AG10803 (cell line): ENCODE measurements at regions not wholly inside any gene's neighbourhood (a gene's known extent, or its start where the extent isn't known, plus 50 kb on each side); places are given as distances from the start of the nearest gene placed in this dataset.

Experiments
- DNase-seq: peaks from one replicate; pipeline ENCODE4 v3.0.0; 2010; ENCODE audit warnings: low read depth
- H3K4me3 ChIP-seq: 2 replicates; pipeline ENCODE4 v1.5.1; 2011; ENCODE audit warnings: mild to moderate bottlenecking, low read length, control low read depth
- TF ChIP-seq, protein P1 (sequence below): conservative IDR thresholded peaks from 2 replicates; pipeline ENCODE4 v1.5.1; 2011; ENCODE audit warnings: mild to moderate bottlenecking, low read length, control low read depth, inconsistent platforms

DNA sequence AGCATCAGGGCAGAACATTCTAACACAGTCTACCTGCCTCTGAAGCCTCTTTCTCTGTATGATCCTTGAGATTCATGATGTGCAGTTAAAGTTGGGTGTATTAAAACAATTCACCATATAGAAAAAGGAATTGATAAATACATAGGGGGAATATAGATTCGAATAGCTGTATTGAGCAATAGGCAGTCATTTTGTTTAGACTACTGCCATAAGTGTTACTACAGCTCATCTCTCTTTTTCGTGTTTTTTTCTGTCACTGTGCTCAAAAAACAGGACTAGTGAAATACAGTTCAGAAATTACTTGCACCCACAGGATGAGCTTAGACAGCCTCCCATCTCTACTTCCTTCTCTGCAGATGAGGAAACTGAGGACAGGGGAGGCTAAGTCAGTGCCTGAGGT, 144.6 kb upstream of the FBN2 start:
- no peak overlapping the region for H3K4me3 ChIP-seq
- DNase-seq, result no peak
- TF ChIP-seq, protein P1, sequence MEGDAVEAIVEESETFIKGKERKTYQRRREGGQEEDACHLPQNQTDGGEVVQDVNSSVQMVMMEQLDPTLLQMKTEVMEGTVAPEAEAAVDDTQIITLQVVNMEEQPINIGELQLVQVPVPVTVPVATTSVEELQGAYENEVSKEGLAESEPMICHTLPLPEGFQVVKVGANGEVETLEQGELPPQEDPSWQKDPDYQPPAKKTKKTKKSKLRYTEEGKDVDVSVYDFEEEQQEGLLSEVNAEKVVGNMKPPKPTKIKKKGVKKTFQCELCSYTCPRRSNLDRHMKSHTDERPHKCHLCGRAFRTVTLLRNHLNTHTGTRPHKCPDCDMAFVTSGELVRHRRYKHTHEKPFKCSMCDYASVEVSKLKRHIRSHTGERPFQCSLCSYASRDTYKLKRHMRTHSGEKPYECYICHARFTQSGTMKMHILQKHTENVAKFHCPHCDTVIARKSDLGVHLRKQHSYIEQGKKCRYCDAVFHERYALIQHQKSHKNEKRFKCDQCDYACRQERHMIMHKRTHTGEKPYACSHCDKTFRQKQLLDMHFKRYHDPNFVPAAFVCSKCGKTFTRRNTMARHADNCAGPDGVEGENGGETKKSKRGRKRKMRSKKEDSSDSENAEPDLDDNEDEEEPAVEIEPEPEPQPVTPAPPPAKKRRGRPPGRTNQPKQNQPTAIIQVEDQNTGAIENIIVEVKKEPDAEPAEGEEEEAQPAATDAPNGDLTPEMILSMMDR, result no peak

DNA sequence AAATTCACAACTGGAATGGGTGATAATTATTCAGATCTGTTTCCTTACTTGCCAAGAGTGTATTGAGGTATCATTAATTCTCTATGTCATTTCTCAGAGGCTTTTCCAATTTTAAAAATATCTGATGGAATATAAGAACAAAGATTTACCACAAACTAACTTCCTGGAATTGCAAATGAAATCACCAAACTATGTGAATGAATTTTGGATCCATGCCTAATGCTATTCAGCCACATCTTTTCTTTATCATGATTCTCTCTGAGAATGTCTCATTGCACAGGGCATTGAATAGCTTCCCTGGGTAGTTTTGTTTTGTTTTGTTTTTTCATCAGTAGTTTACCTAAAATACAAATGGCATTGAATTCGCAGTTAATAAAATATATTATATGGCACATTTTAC, 146.9 kb upstream of the FBN2 start:
- TF ChIP-seq, protein P1, result no peak
- DNase-seq, result no peak

DNA sequence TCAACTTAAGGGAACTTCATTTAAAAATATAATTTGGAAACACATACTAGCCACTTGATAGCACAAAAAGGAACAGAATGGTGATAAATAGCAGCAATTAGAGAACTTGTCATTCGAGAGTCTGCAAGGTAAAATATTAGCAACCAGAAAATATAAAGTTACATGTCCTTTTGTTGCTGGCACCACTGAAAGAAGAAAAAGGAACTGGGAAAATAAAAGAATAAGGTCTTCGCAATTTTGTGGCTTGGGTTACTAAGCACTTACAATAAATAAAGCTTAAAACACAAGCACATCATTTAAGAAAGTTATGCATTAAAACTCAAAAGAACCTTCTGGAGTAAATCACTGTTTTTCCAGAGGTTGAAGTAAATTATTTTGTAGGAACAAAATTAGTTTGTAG, 149.9 kb upstream of the FBN2 start:
- DNase-seq, result no peak
- TF ChIP-seq, protein P1, result no peak
- H3K4me3 ChIP-seq, result no peak overlapping the region

More for the DNA sequence above, 146.9 kb upstream of the FBN2 start:
- H3K4me3 ChIP-seq, result no peak overlapping the region

DNA sequence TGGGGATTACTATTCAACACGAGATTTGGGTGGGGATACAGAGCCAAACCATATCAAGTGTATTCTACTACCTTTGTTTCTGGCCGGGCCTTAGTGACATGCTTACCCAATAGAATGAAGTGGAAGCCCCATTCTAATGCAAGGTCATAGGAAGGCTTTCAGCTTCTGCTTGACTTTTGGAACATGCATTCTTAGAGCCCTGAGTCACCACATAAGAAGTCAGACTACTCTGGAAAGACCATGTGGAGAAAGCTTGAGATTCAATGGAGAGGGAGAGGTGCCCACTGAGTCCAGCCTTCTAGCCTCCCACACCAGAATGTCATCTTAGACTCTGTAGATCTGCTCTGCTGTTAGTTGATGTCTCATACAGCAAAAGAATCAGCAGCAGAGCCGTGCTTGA, 155.7 kb upstream of the FBN2 start:
- TF ChIP-seq, protein P1, result no peak
- DNase-seq, result no peak
- no peak overlapping the region for H3K4me3 ChIP-seq

DNA sequence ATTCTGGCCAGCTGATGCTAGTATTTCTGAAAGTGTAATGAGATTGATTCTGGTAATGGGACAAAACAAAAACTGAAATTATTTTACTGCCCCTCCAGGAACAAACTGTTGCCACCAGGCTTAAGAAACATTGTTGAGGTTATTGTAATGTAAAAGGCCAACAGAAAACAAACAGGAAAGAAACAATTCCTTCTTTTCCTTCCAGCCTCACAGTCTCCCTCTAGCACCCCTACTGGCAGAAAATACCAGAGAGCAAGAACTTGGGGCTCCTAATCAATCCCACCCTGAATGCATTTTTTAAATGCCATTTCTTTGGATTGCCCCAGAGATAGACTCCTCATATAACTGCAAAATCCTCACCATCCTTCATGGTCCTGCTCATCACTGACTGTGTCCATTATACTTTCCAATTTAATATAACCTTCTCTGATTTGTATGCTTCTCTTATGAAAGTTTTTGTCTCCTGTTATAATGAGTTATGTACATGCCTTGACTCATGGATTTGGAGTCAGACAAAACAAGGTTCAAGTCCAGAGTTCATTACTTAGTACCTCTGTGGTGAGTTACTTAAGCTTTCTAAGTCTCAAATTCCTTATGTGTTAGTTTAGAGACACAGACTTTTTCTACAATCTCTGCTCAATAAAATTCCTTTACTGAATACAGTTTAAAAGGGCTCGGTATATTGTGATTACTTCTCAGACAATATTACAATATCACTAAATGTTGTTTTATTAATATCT, 157.9 kb upstream of the FBN2 start:
- DNase-seq, result no peak
- H3K4me3 ChIP-seq, result no peak overlapping the region
- TF ChIP-seq, protein P1, result no peak

DNA sequence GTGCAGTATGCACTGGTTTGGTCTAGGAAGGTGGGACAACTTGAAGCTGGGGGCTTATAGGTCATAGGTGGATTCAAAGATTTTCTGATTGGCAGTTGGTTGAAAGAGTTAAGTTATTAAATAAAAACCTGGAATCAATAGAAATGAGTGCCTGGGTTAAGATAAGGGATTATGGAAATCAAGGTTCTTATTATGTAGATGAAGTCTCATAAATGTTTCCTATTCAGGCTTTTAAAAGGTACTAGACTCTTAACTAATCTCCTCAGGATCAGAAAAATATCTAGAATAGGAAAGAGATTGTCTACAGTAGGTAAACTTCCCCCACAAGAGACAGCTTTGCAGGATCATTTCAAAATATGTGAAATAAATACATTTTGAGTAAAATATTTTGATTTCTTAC, 163.3 kb upstream of the FBN2 start:
- H3K4me3 ChIP-seq, result no peak overlapping the region
- TF ChIP-seq, protein P1, result no peak
- no peak for DNase-seq

DNA sequence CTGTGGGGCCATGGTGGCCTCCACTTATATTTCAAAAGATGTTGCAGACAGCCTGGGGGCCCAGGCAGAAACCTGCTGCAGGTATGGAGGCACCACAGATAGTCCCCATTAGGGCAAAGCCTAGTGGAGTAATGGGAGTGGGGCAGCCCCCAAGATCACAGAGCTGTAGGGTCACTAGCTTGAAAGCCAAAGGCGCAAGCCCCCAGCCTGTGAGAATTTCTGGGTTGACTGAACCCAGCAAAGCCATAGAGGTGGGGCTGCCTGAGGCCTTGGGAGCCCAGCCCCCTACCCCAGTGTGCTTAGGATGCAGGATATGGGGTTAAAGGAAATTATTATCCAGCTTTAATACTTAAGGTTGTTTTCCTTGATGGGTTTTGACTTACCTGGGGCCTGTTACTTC, 165.3 kb upstream of the FBN2 start:
- TF ChIP-seq, protein P1, result no peak
- H3K4me3 ChIP-seq, result no peak overlapping the region
- DNase-seq, result no peak
